Smooth muscle cell (in vitro differentiated cells): ENCODE measurements at regions not wholly inside any gene's neighbourhood (a gene's known extent, or its start where the extent isn't known, plus 50 kb on each side); places are given as distances from the start of the nearest gene placed in this dataset.

Source experiments
- DNase-seq: peaks from one replicate; lab custom pipeline; 2025; ENCODE audit not compliant: unreplicated experiment; lab: John Stamatoyannopoulos, UW
- H2AFZ ChIP-seq: fragments of 200-600 bp; sonication (generic); 2 replicates; pipeline ENCODE4 v1.6.0; 2016; ENCODE audit warnings: antibody characterized with exemption, low read depth, mild to moderate bottlenecking
- H3F3A ChIP-seq: fragments of 200-600 bp; sonication (generic); 2 replicates; pipeline ENCODE4 v1.6.0; 2017; ENCODE audit warnings: antibody characterized with exemption, low read depth
- H3K27ac ChIP-seq: fragments of 200-600 bp; sonication (generic); 2 replicates; pipeline ENCODE4 v1.5.1; 2016; ENCODE audit warnings: low read depth, mild to moderate bottlenecking
- H3K27me3 ChIP-seq: fragments of 200-600 bp; sonication (generic); 2 replicates; pipeline ENCODE4 v1.6.1; 2016; ENCODE audit warnings: low read depth, mild to moderate bottlenecking
- H3K36me3 ChIP-seq: fragments of 200-600 bp; sonication (generic); 2 replicates; pipeline ENCODE4 v1.5.1; 2016; ENCODE audit warnings: low read depth
- H3K4me1 ChIP-seq: fragments of 200-600 bp; sonication (generic); 2 replicates; pipeline ENCODE4 v1.5.1; 2016; ENCODE audit warnings: low read depth
- H3K4me2 ChIP-seq: fragments of 200-600 bp; sonication (generic); 2 replicates; pipeline ENCODE4 v1.6.0; 2016; ENCODE audit warnings: mild to moderate bottlenecking
- H3K4me3 ChIP-seq: fragments of 200-600 bp; sonication (generic); 2 replicates; pipeline ENCODE4 v1.5.1; 2016; ENCODE audit warnings: mild to moderate bottlenecking
- H3K79me2 ChIP-seq: fragments of 200-600 bp; sonication (generic); 2 replicates; pipeline ENCODE4 v1.6.0; 2016; ENCODE audit warnings: low read depth, mild to moderate bottlenecking
- H3K9ac ChIP-seq: fragments of 200-600 bp; sonication (generic); 2 replicates; pipeline ENCODE4 v1.6.0; 2016; ENCODE audit warnings: low read depth
- H3K9me3 ChIP-seq: fragments of 200-600 bp; sonication (generic); replicated peaks from 2 replicates; pipeline ENCODE4 v1.5.1; 2016; ENCODE audit warnings: low read depth
- H4K20me1 ChIP-seq: fragments of 200-600 bp; sonication (generic); 2 replicates; pipeline ENCODE4 v1.6.0; 2016; ENCODE audit warnings: low read depth
- WGBS: methylation state at CpG from one replicate; pipeline ENCODE4 v1.1.7; 2016; ENCODE audit warnings: low lambda C conversion rate; 5-methylcytosine and 5-hydroxymethylcytosine counted together
- TF ChIP-seq, protein P1 (sequence below): fragments of 200-600 bp; sonication (generic); IDR thresholded peaks from 2 replicates; pipeline ENCODE4 v1.5.1; 2017; ENCODE audit warnings: borderline replicate concordance, mild to moderate bottlenecking, antibody characterized with exemption; ENCODE audit not compliant: insufficient read depth, poor library complexity, severe bottlenecking

DNA sequence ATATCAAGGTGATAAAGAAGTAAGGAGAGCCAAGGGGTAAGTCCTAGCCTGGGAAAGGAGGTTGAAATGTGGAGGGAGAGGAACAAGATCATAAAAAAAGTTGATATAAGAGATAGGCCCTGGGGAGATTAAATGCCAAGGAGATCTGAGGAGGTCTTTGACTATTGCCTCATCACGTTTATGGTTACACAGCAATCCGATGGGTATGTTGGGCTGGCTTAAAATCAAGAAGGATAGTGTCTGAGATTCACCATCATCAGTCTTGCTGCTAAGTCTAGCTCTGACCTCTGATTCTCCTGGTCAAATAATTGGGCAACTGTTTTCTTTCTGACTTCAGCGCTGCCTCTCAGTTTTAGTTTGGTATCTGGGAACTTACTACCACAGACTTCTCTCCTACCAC lies 416.3 kb downstream of the GPATCH2 start:
- Histone ChIP-seq H3K79me2 (no peaks in the 10 kb centered on the region), H3K9ac (no peak overlapping the region), H3K4me3 (no peak overlapping the region), H3K9me3 (no peaks in the 10 kb centered on the region), H3K4me2 (no peak overlapping the region), H2AFZ (no peak overlapping the region), H3K4me1 (no peaks in the 10 kb centered on the region), H3K36me3 (no peaks in the 10 kb centered on the region), H3F3A (no peaks in the 10 kb centered on the region), H4K20me1 (no peaks in the 10 kb centered on the region), H3K27ac (no peak overlapping the region), H3K27me3 (no peaks in the 10 kb centered on the region)
- no peak for DNase-seq
- TF ChIP-seq, protein P1, sequence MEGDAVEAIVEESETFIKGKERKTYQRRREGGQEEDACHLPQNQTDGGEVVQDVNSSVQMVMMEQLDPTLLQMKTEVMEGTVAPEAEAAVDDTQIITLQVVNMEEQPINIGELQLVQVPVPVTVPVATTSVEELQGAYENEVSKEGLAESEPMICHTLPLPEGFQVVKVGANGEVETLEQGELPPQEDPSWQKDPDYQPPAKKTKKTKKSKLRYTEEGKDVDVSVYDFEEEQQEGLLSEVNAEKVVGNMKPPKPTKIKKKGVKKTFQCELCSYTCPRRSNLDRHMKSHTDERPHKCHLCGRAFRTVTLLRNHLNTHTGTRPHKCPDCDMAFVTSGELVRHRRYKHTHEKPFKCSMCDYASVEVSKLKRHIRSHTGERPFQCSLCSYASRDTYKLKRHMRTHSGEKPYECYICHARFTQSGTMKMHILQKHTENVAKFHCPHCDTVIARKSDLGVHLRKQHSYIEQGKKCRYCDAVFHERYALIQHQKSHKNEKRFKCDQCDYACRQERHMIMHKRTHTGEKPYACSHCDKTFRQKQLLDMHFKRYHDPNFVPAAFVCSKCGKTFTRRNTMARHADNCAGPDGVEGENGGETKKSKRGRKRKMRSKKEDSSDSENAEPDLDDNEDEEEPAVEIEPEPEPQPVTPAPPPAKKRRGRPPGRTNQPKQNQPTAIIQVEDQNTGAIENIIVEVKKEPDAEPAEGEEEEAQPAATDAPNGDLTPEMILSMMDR = no peak
- 71% methylated on average over 3 of the region's 3 CpGs for WGBS

DNA sequence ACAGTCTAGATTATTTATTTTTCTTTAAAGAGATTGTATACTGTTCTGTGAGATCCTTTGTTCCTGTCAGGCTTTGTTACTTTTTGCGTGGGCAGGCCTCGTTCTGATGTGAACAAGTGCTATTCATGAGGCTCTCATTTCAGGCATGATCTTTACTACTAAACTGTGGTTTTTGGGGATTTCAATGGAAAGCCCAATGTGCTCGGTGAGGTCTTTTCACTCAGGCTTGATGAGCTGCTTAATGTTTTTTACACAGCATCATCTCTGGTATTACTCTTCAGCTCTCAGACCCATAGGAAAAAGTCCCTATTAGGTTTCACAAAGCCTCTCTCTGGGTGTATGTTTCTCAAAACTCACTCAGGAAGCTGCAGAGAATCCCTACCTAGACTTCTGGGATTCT lies 419.4 kb downstream of the GPATCH2 start:
- Histone ChIP-seq H2AFZ (no peak overlapping the region), H3K27me3 (no peaks in the 10 kb centered on the region), H3K27ac (no peak overlapping the region), H3K4me2 (no peak overlapping the region), H3K4me3 (no peak overlapping the region), H4K20me1 (no peaks in the 10 kb centered on the region), H3K36me3 (no peaks in the 10 kb centered on the region), H3K9me3 (no peaks in the 10 kb centered on the region), H3K4me1 (no peaks in the 10 kb centered on the region), H3F3A (no peaks in the 10 kb centered on the region), H3K79me2 (no peaks in the 10 kb centered on the region), H3K9ac (no peak overlapping the region)
- 69% methylated on average over 3 of the region's 3 CpGs for WGBS
- no peak for DNase-seq
- TF ChIP-seq, protein P1 = no peak

DNA sequence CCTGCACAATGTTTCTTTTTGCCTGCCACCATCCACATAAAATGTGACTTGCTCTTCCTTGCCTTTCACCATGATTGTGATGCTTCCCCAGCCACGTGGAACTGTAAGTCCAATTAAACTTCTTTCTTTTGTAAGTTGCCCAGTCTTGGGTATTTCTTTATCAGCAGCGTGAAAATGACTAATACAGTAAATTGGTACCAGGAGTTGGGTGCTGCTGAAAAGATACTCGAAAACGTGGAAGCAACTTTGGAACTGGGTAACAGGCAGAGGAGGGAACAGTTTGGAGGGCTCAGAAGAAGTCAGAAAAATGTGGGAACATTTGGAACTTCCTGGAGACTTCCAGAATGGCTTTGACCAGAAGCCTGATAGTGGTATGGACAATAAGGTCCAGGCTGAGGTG lies 425.3 kb downstream of the GPATCH2 start:
- H3F3A ChIP-seq = no peaks in the 10 kb centered on the region
- no peaks in the 10 kb centered on the region for H3K36me3 ChIP-seq
- 86% methylated on average over 4 of the region's 4 CpGs for WGBS
- no peaks in the 10 kb centered on the region for H3K79me2 ChIP-seq
- H2AFZ ChIP-seq = no peak overlapping the region
- TF ChIP-seq, protein P1 = no peak
- no peak overlapping the region for H3K9ac ChIP-seq
- no peak overlapping the region for H3K4me3 ChIP-seq
- no peak for DNase-seq
- H4K20me1 ChIP-seq = no peaks in the 10 kb centered on the region
- no peaks in the 10 kb centered on the region for H3K4me1 ChIP-seq
- H3K27ac ChIP-seq = no peak overlapping the region
- no peak overlapping the region for H3K4me2 ChIP-seq
- H3K27me3 ChIP-seq = no peaks in the 10 kb centered on the region
- no peaks in the 10 kb centered on the region for H3K9me3 ChIP-seq

DNA sequence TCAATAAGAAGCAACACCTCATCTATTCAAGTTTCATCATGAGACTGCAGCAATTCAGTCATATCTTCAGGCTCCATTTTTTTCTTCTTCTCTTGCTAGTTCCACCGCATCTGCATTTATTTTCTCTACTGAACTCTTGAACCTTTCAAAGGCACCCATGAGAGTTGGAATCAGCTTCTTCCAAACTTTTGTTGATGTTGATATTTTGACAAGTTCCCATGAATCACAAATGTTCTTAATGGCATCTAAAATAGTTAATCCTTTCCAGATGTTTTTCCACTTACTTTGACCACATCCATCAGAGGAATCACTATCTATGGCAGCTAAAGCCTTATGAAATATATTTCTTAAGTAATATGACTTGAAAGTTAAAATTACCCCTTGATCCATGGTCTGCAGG lies 434.3 kb downstream of the GPATCH2 start:
- no peaks in the 10 kb centered on the region for H3K36me3 ChIP-seq
- no peak overlapping the region for H3K4me3 ChIP-seq
- no peak overlapping the region for H2AFZ ChIP-seq
- H3F3A ChIP-seq = no peaks in the 10 kb centered on the region
- no peaks in the 10 kb centered on the region for H3K9me3 ChIP-seq
- no peak overlapping the region for H3K4me2 ChIP-seq
- H3K4me1 ChIP-seq = no peaks in the 10 kb centered on the region
- no peak overlapping the region for H3K27ac ChIP-seq
- no peaks in the 10 kb centered on the region for H3K27me3 ChIP-seq
- H3K79me2 ChIP-seq = no peaks in the 10 kb centered on the region
- H4K20me1 ChIP-seq = no peaks in the 10 kb centered on the region
- no peak for DNase-seq
- H3K9ac ChIP-seq = no peak overlapping the region
- 89% methylated on average over 1 of the region's 1 CpG for WGBS
- TF ChIP-seq, protein P1 = no peak
